Caco-2 (cell line): ENCODE measurements at regions not wholly inside any gene's neighbourhood (a gene's known extent, or its start where the extent isn't known, plus 50 kb on each side); places are given as distances from the start of the nearest gene placed in this dataset.

Experiments used
- BruUV-seq: library from RNA; stranded (reverse); fragments of 400-500 nt; replicated peaks from 2 replicates; lab custom pipeline; 2021; lab: Mats Ljungman, UMichigan
- CTCF ChIA-PET: fragments of 300-600 bp; sonication (Branson Sonifier 250); formaldehyde crosslinking; loops from one replicate; lab custom pipeline; 2022; ENCODE audit warnings: antibody characterized with exemption; lab: Charles Lee
- POLR2A ChIA-PET: fragments of 300-600 bp; sonication (Branson Sonifier 250); formaldehyde crosslinking; loops from one replicate; lab custom pipeline; 2022; ENCODE audit warnings: antibody characterized with exemption; lab: Charles Lee
- DNase-seq, 2 experiments: peaks; one replicate each; pipeline versions ENCODE4 v3.0.0 to v3.0.0-alpha.2; 2020 to 2022
- H3K27me3 ChIP-seq: replicated peaks from 2 replicates; pipeline ENCODE4 v1.6.0; 2011; ENCODE audit warnings: low read length; ENCODE audit not compliant: control insufficient read depth, insufficient read depth
- H3K36me3 ChIP-seq: 2 replicates; pipeline ENCODE4 v1.5.1; 2011; ENCODE audit warnings: low read length; ENCODE audit not compliant: control insufficient read depth, insufficient read depth
- H3K4me1 ChIP-seq: fragments of 250-450 bp; sonication (Bioruptor Pico); 2 replicates; pipeline ENCODE4 v1.5.1; 2020; ENCODE audit warnings: mild to moderate bottlenecking
- H3K4me3 ChIP-seq: 2 replicates; pipeline ENCODE4 v1.5.1; 2011; ENCODE audit warnings: low read depth, mild to moderate bottlenecking, control low read depth, low read length
- H3K9me3 ChIP-seq: fragments of 250-450 bp; sonication (Bioruptor Pico); 2 replicates; pipeline ENCODE4 v1.5.1; 2020; ENCODE audit warnings: mild to moderate bottlenecking, moderate library complexity
- H3K27ac Mint-ChIP-seq: one replicate; pipeline ENCODE4 v1.8.0; 2022; ENCODE audit warnings: mixed read lengths; ENCODE audit not compliant: unreplicated experiment
- H3K27me3 Mint-ChIP-seq: one replicate; pipeline ENCODE4 v1.8.0; 2022; ENCODE audit warnings: mixed read lengths; ENCODE audit not compliant: insufficient read depth, unreplicated experiment
- H3K36me3 Mint-ChIP-seq: one replicate; pipeline ENCODE4 v1.8.0; 2022; ENCODE audit warnings: mild to moderate bottlenecking, mixed read lengths; ENCODE audit not compliant: insufficient read depth, unreplicated experiment
- H3K4me1 Mint-ChIP-seq: one replicate; pipeline ENCODE4 v1.8.0; 2022; ENCODE audit warnings: low read depth, mixed read lengths; ENCODE audit not compliant: unreplicated experiment
- H3K4me3 Mint-ChIP-seq: one replicate; pipeline ENCODE4 v1.8.0; 2022; ENCODE audit warnings: mild to moderate bottlenecking, moderate library complexity, mixed read lengths; ENCODE audit not compliant: unreplicated experiment
- H3K9me3 Mint-ChIP-seq: one replicate; pipeline ENCODE4 v1.8.0; 2022; ENCODE audit warnings: mixed read lengths; ENCODE audit not compliant: unreplicated experiment
- CTCF ChIP-seq, 2 experiments: fragments of 200-600 bp in 1 of 2; IDR thresholded peaks; 1 replicate in 1 of 2; 2 replicates in 1 of 2; pipeline versions ENCODE4 v1.5.1 to v1.8.0; 2011 to 2022; ENCODE audit warnings: antibody characterized with exemption in 1 of 2, control low read depth in 1 of 2, inconsistent platforms in 1 of 2, low read depth in 1 of 2, low read length in 1 of 2, mild to moderate bottlenecking in 1 of 2, moderate library complexity in 1 of 2; ENCODE audit not compliant: insufficient read depth in 1 of 2, severe bottlenecking in 1 of 2, unreplicated experiment in 1 of 2
- intact Hi-C: fragments of 100-400 bp; cut with micrococcal nuclease; formaldehyde crosslinking; loops from one replicate; pipeline ENCODE4 v1.10.0; 2022; ENCODE audit not compliant: unreplicated experiment

- CTCF ChIA-PET, result no interaction called here
- intact Hi-C loops, result no loop called here
- Mint-ChIP-seq H3K27ac (peak overlapping the region; percentile 53), H3K4me3 (no peak overlapping the region), H3K9me3 (peaks cover 19% of the 10 kb centered on the region), H3K27me3 (no peaks in the 10 kb centered on the region), H3K36me3 (no peaks in the 10 kb centered on the region), H3K4me1 (peaks cover 28% of the 10 kb centered on the region)
- Histone ChIP-seq H3K27me3 (no peaks in the 10 kb centered on the region), H3K4me3 (no peak overlapping the region), H3K4me1 (peaks cover 55% of the 10 kb centered on the region), H3K36me3 (no peaks in the 10 kb centered on the region), H3K9me3 (peaks cover 7% of the 10 kb centered on the region; the same call in 1 of the 2 replicates)
- no peak for TF ChIP-seq CTCF (IDR thresholded peaks at IDR 0.05; ENCODE audit: insufficient read depth in 1 of 2, low read depth in 1 of 2, low read length in 1 of 2, severe bottlenecking in 1 of 2, unreplicated experiment in 1 of 2)
- POLR2A ChIA-PET, result no interaction called here
- no TSS peak for BruUV-seq
- DNase-seq, result no peak
Observed at GRCh38 chr1:234709473-234710228, 99.7 kb upstream of the IRF2BP2 start.

- no peaks in the 10 kb centered on the region for H3K27me3 ChIP-seq
- Mint-ChIP-seq H3K4me3 (no peak overlapping the region), H3K4me1 (peaks cover 26% of the 10 kb centered on the region), H3K36me3 (no peaks in the 10 kb centered on the region), H3K27me3 (no peaks in the 10 kb centered on the region), H3K9me3 (peaks cover 19% of the 10 kb centered on the region), H3K27ac (peak overlapping the region; percentile 53)
- H3K4me3 ChIP-seq, result no peak overlapping the region
- H3K4me1 ChIP-seq, result peaks cover 51% of the 10 kb centered on the region
- peaks cover 7% of the 10 kb centered on the region; the same call in 1 of the 2 replicates for H3K9me3 ChIP-seq
- POLR2A ChIA-PET, result no interaction called here
- CTCF ChIA-PET, result no interaction called here
- intact Hi-C loops, result no loop called here
- H3K36me3 ChIP-seq, result no peaks in the 10 kb centered on the region
- no TSS peak for BruUV-seq
- DNase-seq, result no peak
- no peak for TF ChIP-seq CTCF (IDR thresholded peaks at IDR 0.05; ENCODE audit: insufficient read depth in 1 of 2, low read depth in 1 of 2, low read length in 1 of 2, severe bottlenecking in 1 of 2, unreplicated experiment in 1 of 2)
Observed at GRCh38 chr1:234708700-234709395, 98.9 kb upstream of the IRF2BP2 start.

GRCh38 chr1:234707641-234708040 lies 97.7 kb upstream of the IRF2BP2 start:
- POLR2A ChIA-PET, result no interaction called here
- intact Hi-C loops, result no loop called here
- Mint-ChIP-seq H3K4me1 (peaks cover 20% of the 10 kb centered on the region), H3K9me3 (peaks cover 19% of the 10 kb centered on the region), H3K4me3 (no peak overlapping the region), H3K27me3 (no peaks in the 10 kb centered on the region), H3K27ac (no peak overlapping the region), H3K36me3 (no peaks in the 10 kb centered on the region)
- TF ChIP-seq CTCF (IDR thresholded peaks at IDR 0.05; ENCODE audit: insufficient read depth in 1 of 2, low read depth in 1 of 2, low read length in 1 of 2, severe bottlenecking in 1 of 2, unreplicated experiment in 1 of 2), result no peak
- Histone ChIP-seq H3K36me3 (no peaks in the 10 kb centered on the region), H3K9me3 (peaks cover 7% of the 10 kb centered on the region; the same call in 1 of the 2 replicates), H3K4me1 (peaks cover 42% of the 10 kb centered on the region), H3K27me3 (no peaks in the 10 kb centered on the region), H3K4me3 (no peak overlapping the region)
- BruUV-seq, result no TSS peak
- CTCF ChIA-PET, result no interaction called here
- DNase-seq, result no peak
